Endodermal cell (in vitro differentiated cells): ENCODE measurements at regions not wholly inside any gene's neighbourhood (a gene's known extent, or its start where the extent isn't known, plus 50 kb on each side); places are given as distances from the start of the nearest gene placed in this dataset.
A peak's percentile ranks its signal among the peaks of the same experiment; 100 is the strongest.

Source experiments
- DNase-seq: peaks from one replicate; pipeline ENCODE4 v3.0.0-alpha.2; 2017
- H3K27ac ChIP-seq: 2 replicates; pipeline ENCODE4 v1.5.1; 2013; ENCODE audit warnings: mild to moderate bottlenecking, low read depth, low read length, moderate library complexity
- H3K27me3 ChIP-seq: 2 replicates; pipeline ENCODE4 v1.6.1; 2013; ENCODE audit warnings: mild to moderate bottlenecking, low read length, moderate library complexity; ENCODE audit not compliant: insufficient read depth, control insufficient read depth, poor library complexity, severe bottlenecking
- H3K36me3 ChIP-seq: 2 replicates; pipeline ENCODE4 v1.7.0; 2013; ENCODE audit warnings: mild to moderate bottlenecking, low read length, moderate library complexity; ENCODE audit not compliant: control insufficient read depth, insufficient read depth
- H3K4me1 ChIP-seq: one replicate; pipeline ENCODE4 v1.7.0; 2013; ENCODE audit warnings: low read length; ENCODE audit not compliant: control insufficient read depth, insufficient read depth
- H3K4me3 ChIP-seq: 2 replicates; pipeline ENCODE4 v1.5.1; 2013; ENCODE audit warnings: mild to moderate bottlenecking, low read length, moderate library complexity
- H3K9ac ChIP-seq: 2 replicates; pipeline ENCODE4 v1.6.1; 2013; ENCODE audit warnings: mild to moderate bottlenecking, low read length, moderate library complexity; ENCODE audit not compliant: poor library complexity, severe bottlenecking; ENCODE audit errors: extremely low read depth
- H3K9me3 ChIP-seq: 2 replicates; pipeline ENCODE4 v1.6.1; 2013; ENCODE audit warnings: mild to moderate bottlenecking, low read length, moderate library complexity; ENCODE audit not compliant: control insufficient read depth
- H3K27ac Mint-ChIP-seq: 2 replicates; pipeline ENCODE4 v1.8.0; 2020; ENCODE audit warnings: mixed read lengths
- H3K27me3 Mint-ChIP-seq: 2 replicates; pipeline ENCODE4 v1.8.0; 2021; ENCODE audit warnings: mild to moderate bottlenecking, mixed read lengths; ENCODE audit not compliant: insufficient read depth
- H3K36me3 Mint-ChIP-seq: 2 replicates; pipeline ENCODE4 v1.8.0; 2020; ENCODE audit warnings: low read depth, mixed read lengths
- H3K4me1 Mint-ChIP-seq: 2 replicates; pipeline ENCODE4 v1.8.0; 2020; ENCODE audit warnings: mixed read lengths
- H3K4me3 Mint-ChIP-seq: 2 replicates; pipeline ENCODE4 v1.8.0; 2020; ENCODE audit warnings: mild to moderate bottlenecking, moderate library complexity, mixed read lengths
- H3K9me3 Mint-ChIP-seq: 2 replicates; pipeline ENCODE4 v1.8.0; 2020; ENCODE audit warnings: mild to moderate bottlenecking, mixed read lengths
- CTCF ChIP-seq: fragments of 200-600 bp; sonication (generic); conservative IDR thresholded peaks from 2 replicates; pipeline ENCODE4 v1.5.0; 2021; ENCODE audit warnings: antibody characterized with exemption, mild to moderate bottlenecking
- WGBS, 2 experiments: methylation state at CpG; one replicate each; pipeline versions ENCODE4 v1.1.5 to v1.1.7; 2013; ENCODE audit warnings: missing lambda C conversion rate in 2 of 2, mixed read lengths in 1 of 2; ENCODE audit not compliant: insufficient coverage in 1 of 2, insufficient read length in 1 of 2; 5-methylcytosine and 5-hydroxymethylcytosine counted together

- Mint-ChIP-seq H3K4me3 (no peak overlapping the region), H3K27me3 (no peaks in the 10 kb centered on the region), H3K9me3 (no peaks in the 10 kb centered on the region), H3K4me1 (no peaks in the 10 kb centered on the region), H3K36me3 (no peaks in the 10 kb centered on the region), H3K27ac (no peak overlapping the region)
- Histone ChIP-seq H3K4me1 (no peaks in the 10 kb centered on the region), H3K4me3 (no peak overlapping the region), H3K27me3 (no peaks in the 10 kb centered on the region), H3K36me3 (no peaks in the 10 kb centered on the region), H3K27ac (no peak overlapping the region), H3K9ac (no peak overlapping the region), H3K9me3 (no peaks in the 10 kb centered on the region)
- peak; percentile 15 for DNase-seq
- 48 to 71% methylated on average over 1 to 2 of the region's 2 CpGs for WGBS, 2 experiments
- TF ChIP-seq CTCF: no peak
Observed at GRCh38 chr5:71996789-71997188, 110.5 kb upstream of the MAP1B start.

DNA sequence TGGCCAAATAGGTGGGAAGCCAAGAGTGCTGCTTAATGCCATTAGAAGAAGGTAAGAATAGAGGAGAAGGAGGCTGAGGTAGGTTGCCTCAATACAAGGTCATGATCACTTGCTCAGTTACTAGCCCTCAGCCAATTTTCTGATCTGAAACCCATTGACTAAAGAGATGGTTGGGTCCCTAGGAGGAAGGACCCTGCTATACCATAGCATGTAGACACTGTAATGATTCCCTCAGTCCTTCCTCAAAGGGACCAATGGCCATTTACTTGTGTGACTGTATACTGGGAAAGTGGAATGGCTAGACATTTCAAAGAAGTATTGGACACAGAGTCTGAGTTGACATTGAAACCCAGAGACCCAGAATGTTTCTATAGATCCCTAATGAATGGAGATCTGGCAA, 108.5 kb upstream of the MAP1B start:
- Mint-ChIP-seq H3K4me1 (no peaks in the 10 kb centered on the region), H3K27ac (no peak overlapping the region), H3K9me3 (no peaks in the 10 kb centered on the region), H3K27me3 (no peaks in the 10 kb centered on the region), H3K36me3 (no peaks in the 10 kb centered on the region), H3K4me3 (no peak overlapping the region)
- H3K27ac ChIP-seq: no peak overlapping the region
- H3K9ac ChIP-seq: no peak overlapping the region
- peaks cover 2% of the 10 kb centered on the region for H3K27me3 ChIP-seq
- no peak for DNase-seq
- H3K36me3 ChIP-seq: no peaks in the 10 kb centered on the region
- TF ChIP-seq CTCF: no peak
- H3K4me3 ChIP-seq: no peak overlapping the region
- H3K9me3 ChIP-seq: no peaks in the 10 kb centered on the region
- H3K4me1 ChIP-seq: no peaks in the 10 kb centered on the region

GRCh38 chr5:72000707-72001106, 106.6 kb upstream of the MAP1B start:
- no peak overlapping the region for H3K4me3 Mint-ChIP-seq
- Histone ChIP-seq H3K9me3 (no peaks in the 10 kb centered on the region), H3K36me3 (no peaks in the 10 kb centered on the region), H3K9ac (no peak overlapping the region), H3K4me1 (no peaks in the 10 kb centered on the region), H3K27ac (no peak overlapping the region), H3K27me3 (peaks cover 4% of the 10 kb centered on the region), H3K4me3 (no peak overlapping the region)
- no peaks in the 10 kb centered on the region for H3K9me3 Mint-ChIP-seq
- no peaks in the 10 kb centered on the region for H3K4me1 Mint-ChIP-seq
- WGBS, 2 experiments: 76% methylated on average over 1 of the region's 1 CpG; no CpG with 5 or more reads in 1 of the 2 experiments
- no peak overlapping the region for H3K27ac Mint-ChIP-seq
- DNase-seq: no peak
- peaks cover 2% of the 10 kb centered on the region for H3K27me3 Mint-ChIP-seq
- no peaks in the 10 kb centered on the region for H3K36me3 Mint-ChIP-seq
- TF ChIP-seq CTCF: no peak
